GM12892 (cell line): ENCODE measurements at regions not wholly inside any gene's neighbourhood (a gene's known extent, or its start where the extent isn't known, plus 50 kb on each side); places are given as distances from the start of the nearest gene placed in this dataset.
"Not testable (repeated sequence)": the region's sequence is repeated elsewhere in the genome, so short reads cannot be mapped to it uniquely, and the experiment has no call there.

ENCODE experiments used
- DNase-seq: peaks from one replicate; pipeline ENCODE4 v3.0.0; 2011; ENCODE audit not compliant: insufficient read length
- FAIRE-seq: peaks from 2 replicates; lab custom pipeline; 2011; peaks lifted over from hg19 to GRCh38; lab: Jason Lieb, UNC
- POLR2A ChIP-seq: IDR thresholded peaks from 2 replicates; pipeline ENCODE4 v1.6.1; 2011; ENCODE audit warnings: low read depth, low read length, control low read depth
- POLR2AphosphoS5 ChIP-seq: IDR thresholded peaks from 2 replicates; pipeline ENCODE4 v1.6.1; 2011; ENCODE audit warnings: low read depth, low read length, control low read depth
- TAF1 ChIP-seq: IDR thresholded peaks from 2 replicates; pipeline ENCODE4 v1.6.1; 2011; ENCODE audit warnings: low read depth, mild to moderate bottlenecking, control low read depth, low read length, borderline replicate concordance

GRCh38 chrX:486325-486724 is 99.6 kb upstream of the PPP2R3B start:
- no peak for DNase-seq
- no peak for FAIRE-seq
- TF ChIP-seq POLR2A = no peak
- no peak for TF ChIP-seq POLR2AphosphoS5
- no peak for TF ChIP-seq TAF1

- no peak for FAIRE-seq
- DNase-seq = no peak
- TF ChIP-seq TAF1 = no peak
- TF ChIP-seq POLR2AphosphoS5 = no peak
- TF ChIP-seq POLR2A = no peak
These were observed 101.1 kb upstream of the PPP2R3B start for GRCh38 chrX:487836-488235.

- TF ChIP-seq TAF1 (no peak), POLR2AphosphoS5 (no peak), POLR2A (no peak)
- DNase-seq (no peak), FAIRE-seq (no peak)
These were observed 103.1 kb upstream of the PPP2R3B start for GRCh38 chrX:489820-490219.

GRCh38 chrX:497186-498014 is 110.7 kb upstream of the PPP2R3B start:
- TF ChIP-seq TAF1 = no peak
- no peak for TF ChIP-seq POLR2AphosphoS5
- TF ChIP-seq POLR2A = no peak
- no peak for FAIRE-seq

GRCh38 chrX:498901-499300 is 112.2 kb upstream of the PPP2R3B start:
- not testable (repeated sequence) for DNase-seq, FAIRE-seq

More at GRCh38 chrX:497186-498014, 110.7 kb upstream of the PPP2R3B start:
- DNase-seq = no peak

- TF ChIP-seq POLR2A = no peak
- TF ChIP-seq POLR2AphosphoS5 = no peak
- no peak for TF ChIP-seq TAF1
- no peak for DNase-seq
- FAIRE-seq = no peak
These were observed 113.2 kb upstream of the PPP2R3B start for GRCh38 chrX:499870-500364.

GRCh38 chrX:500481-501010 is 113.8 kb upstream of the PPP2R3B start:
- FAIRE-seq (no peak), DNase-seq (no peak)
- no peak for TF ChIP-seq TAF1
- TF ChIP-seq POLR2A = no peak
- no peak for TF ChIP-seq POLR2AphosphoS5

- no peak for TF ChIP-seq POLR2AphosphoS5
- TF ChIP-seq POLR2A = no peak
- TF ChIP-seq TAF1 = no peak
- FAIRE-seq (no peak), DNase-seq (no peak)
These were observed 119.6 kb upstream of the PPP2R3B start for GRCh38 chrX:506341-506740.

- TF ChIP-seq POLR2A = no peak
- no peak for TF ChIP-seq POLR2AphosphoS5
- TF ChIP-seq TAF1 = no peak
- FAIRE-seq (no peak), DNase-seq (no peak)
These were observed 121.5 kb upstream of the PPP2R3B start for GRCh38 chrX:508163-508562.

GRCh38 chrX:508821-509220 is 121.8 kb upstream of the SHOX start:
- not testable (repeated sequence) for DNase-seq, FAIRE-seq

- DNase-seq, FAIRE-seq: not testable (repeated sequence)
These were observed 119.5 kb upstream of the SHOX start for GRCh38 chrX:511089-511488.

- DNase-seq = no peak
- no peak for FAIRE-seq
- TF ChIP-seq POLR2AphosphoS5 (no peak), POLR2A (no peak), TAF1 (no peak)
These were observed 112.3 kb upstream of the SHOX start for GRCh38 chrX:518319-518718.

- TF ChIP-seq POLR2AphosphoS5 = no peak
- DNase-seq = no peak
- FAIRE-seq = no peak
These were observed 110.8 kb upstream of the SHOX start for GRCh38 chrX:519741-520140.

- no peak for DNase-seq
- no peak for TF ChIP-seq POLR2A
- no peak for TF ChIP-seq POLR2AphosphoS5
- TF ChIP-seq TAF1 = no peak
- FAIRE-seq = no peak
These were observed 108.1 kb upstream of the SHOX start for GRCh38 chrX:522456-522855.
